ENCODE measurements at regions not wholly inside any gene's neighbourhood (a gene's known extent, or its start where the extent isn't known, plus 50 kb on each side); places are given as distances from the start of the nearest gene placed in this dataset.
"Not testable (repeated sequence)": the region's sequence is repeated elsewhere in the genome, so short reads cannot be mapped to it uniquely, and the experiment has no call there.

DNA sequence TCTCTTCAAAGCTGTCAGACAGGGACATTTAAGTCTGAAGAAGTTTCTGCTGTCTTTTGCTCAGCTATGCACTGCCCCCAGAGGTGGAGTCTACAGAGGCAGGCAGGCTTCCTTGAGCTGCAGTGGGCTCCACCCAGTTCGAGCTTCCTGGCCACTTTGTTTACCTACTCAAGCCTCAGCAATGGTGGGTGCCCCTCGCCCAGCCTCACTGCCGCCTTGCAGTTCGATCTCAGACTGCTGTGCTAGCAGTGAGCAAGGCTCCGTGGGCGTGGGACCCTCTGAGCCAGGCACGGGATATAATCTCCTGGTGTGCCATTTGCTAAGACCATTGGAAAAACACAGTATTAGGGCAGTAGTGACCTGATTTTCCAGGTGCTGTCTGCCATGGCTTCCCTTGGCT lies 1863.1 kb upstream of the PCDH7 start:
- TF ChIP-seq, protein P1, sequence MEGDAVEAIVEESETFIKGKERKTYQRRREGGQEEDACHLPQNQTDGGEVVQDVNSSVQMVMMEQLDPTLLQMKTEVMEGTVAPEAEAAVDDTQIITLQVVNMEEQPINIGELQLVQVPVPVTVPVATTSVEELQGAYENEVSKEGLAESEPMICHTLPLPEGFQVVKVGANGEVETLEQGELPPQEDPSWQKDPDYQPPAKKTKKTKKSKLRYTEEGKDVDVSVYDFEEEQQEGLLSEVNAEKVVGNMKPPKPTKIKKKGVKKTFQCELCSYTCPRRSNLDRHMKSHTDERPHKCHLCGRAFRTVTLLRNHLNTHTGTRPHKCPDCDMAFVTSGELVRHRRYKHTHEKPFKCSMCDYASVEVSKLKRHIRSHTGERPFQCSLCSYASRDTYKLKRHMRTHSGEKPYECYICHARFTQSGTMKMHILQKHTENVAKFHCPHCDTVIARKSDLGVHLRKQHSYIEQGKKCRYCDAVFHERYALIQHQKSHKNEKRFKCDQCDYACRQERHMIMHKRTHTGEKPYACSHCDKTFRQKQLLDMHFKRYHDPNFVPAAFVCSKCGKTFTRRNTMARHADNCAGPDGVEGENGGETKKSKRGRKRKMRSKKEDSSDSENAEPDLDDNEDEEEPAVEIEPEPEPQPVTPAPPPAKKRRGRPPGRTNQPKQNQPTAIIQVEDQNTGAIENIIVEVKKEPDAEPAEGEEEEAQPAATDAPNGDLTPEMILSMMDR (IDR thresholded peaks at IDR 0.05): not testable (repeated sequence)
- not testable (repeated sequence) for TF ChIP-seq POLR2A (IDR thresholded peaks at IDR 0.05)
